GM10266 (cell line): ENCODE measurements at regions not wholly inside any gene's neighbourhood (a gene's known extent, or its start where the extent isn't known, plus 50 kb on each side); places are given as distances from the start of the nearest gene placed in this dataset.

Experiments
- DNase-seq: peaks from one replicate; pipeline ENCODE4 v3.0.0; 2012; ENCODE audit errors: extremely low spot score
- CTCF ChIP-seq: IDR thresholded peaks from 2 replicates; pipeline ENCODE4 v1.5.1; 2012; ENCODE audit warnings: mild to moderate bottlenecking, low read depth; ENCODE audit not compliant: control insufficient read depth, insufficient read depth; ENCODE audit errors: missing control alignments

DNA sequence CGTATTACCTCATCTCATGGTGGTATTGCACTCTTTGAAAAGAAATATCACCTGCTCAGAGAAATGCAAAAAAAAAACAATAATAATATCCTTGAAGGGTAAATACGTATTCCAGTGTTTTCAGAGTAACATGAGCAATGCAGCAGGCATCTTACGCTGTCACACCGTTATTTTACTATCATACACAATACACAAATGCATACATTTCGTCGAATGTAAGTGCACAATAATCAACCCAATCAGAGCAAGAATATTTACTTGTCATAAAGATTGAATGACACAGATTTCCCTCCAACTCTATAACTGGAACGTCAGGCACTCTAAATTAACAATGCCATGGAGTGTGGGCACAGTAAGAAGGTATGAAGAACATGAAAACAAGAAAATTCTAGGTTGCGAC lies 1050.1 kb downstream of the PLA2G4A start:
- no peak for DNase-seq
- no peak for TF ChIP-seq CTCF

- no peak for TF ChIP-seq CTCF
- DNase-seq = no peak
These were observed 1054.6 kb downstream of the PLA2G4A start for GRCh38 chr1:187883356-187883755.

DNA sequence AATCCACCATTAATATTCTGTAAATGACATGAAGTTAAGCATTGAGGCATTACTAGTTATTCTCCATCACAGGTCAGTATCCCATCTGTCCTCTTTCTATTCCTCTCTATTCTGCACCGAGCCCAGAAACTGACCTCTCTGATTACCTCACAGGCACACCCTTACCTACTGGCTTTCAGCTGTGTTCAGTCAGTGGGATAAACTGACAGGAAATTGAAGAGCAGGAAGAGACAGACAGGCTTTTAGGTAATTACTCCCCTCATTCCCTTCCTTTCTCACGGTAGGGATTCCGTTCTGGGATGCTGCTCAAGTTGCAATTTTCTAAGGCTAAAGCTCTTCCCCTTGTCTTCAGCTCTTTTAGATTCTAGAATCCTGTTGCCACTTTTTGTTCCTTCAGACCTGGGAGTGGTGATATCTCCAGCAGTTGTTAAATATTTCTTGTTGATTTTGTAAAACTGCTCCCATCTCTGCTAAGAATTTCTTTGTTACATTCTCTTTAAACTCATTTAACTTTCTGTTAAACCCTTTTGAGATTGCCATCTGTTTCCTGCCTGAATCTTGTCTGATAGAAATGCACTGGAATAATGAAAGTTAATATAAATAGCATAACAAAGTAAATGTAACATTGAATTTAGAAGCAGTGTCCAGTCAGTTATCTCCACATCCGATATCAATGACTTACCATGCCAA lies 1063.4 kb downstream of the PLA2G4A start:
- DNase-seq = no peak
- TF ChIP-seq CTCF = no peak

DNA sequence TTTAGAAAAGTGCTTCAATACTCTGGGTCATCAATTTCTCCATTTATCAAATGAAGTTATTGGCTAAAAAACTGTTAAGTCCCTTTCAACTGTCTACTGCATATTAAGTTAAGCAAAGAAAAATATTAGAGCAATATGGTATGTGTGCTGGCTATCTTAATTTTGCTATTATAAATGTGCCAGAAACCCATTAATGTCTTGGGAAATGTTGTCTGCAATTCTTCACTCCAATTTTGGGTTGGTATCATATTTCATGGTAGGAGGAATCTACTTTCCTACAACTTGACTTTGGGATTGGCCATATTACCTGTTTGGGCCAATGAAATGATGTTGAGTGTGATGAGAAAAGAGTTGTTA lies 1063.9 kb downstream of the PLA2G4A start:
- no peak for DNase-seq
- TF ChIP-seq CTCF = no peak

- DNase-seq = no peak
- TF ChIP-seq CTCF = no peak
These were observed 1064.7 kb downstream of the PLA2G4A start for GRCh38 chr1:187893471-187893870.

- no peak for TF ChIP-seq CTCF
- DNase-seq = no peak
These were observed 1065.6 kb downstream of the PLA2G4A start for GRCh38 chr1:187894349-187894748.

DNA sequence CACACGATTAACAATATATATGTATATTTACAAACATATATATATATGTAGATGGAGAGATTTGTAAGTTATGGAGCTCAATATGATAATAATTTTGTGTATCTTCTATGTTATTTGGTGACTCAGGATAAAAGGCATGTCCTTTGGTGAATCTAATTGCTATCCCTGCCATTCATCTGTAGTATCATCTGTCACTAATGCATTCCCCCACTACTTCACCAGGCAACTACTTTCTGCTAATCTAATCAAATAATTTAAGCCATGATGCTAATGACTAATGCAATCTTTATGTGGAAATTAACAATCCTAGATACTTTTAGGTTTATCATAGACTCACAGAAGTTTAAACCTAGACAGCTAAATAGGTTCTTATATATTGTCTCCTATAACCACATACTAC lies 1074.5 kb downstream of the PLA2G4A start:
- no peak for TF ChIP-seq CTCF
- no peak for DNase-seq
